ENCODE measurements at regions not wholly inside any gene's neighbourhood (a gene's known extent, or its start where the extent isn't known, plus 50 kb on each side); places are given as distances from the start of the nearest gene placed in this dataset.

DNA sequence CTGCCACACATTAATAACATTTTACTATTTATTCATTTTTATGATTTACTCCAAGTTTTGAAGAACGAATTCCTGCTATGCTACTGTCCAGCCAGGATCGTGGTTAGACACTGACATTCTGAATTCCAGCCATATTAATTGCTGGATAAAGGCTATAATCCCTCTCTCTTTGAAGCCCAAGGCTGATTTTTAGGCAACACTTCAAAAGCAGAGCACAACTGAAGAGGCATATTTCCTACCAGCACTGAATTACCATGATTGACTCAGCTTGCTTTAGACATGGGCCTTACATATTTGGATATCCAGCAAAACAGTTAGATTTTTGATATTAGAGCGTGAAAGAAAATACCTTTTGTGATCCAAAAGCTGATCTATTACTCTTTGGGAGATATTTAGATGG is 205.0 kb downstream of the ZIC1 start:
- H3K27me3 Mint-ChIP-seq (ENCODE audit: low read depth): no peaks in the 10 kb centered on the region
- H3K9me3 Mint-ChIP-seq: no peaks in the 10 kb centered on the region

DNA sequence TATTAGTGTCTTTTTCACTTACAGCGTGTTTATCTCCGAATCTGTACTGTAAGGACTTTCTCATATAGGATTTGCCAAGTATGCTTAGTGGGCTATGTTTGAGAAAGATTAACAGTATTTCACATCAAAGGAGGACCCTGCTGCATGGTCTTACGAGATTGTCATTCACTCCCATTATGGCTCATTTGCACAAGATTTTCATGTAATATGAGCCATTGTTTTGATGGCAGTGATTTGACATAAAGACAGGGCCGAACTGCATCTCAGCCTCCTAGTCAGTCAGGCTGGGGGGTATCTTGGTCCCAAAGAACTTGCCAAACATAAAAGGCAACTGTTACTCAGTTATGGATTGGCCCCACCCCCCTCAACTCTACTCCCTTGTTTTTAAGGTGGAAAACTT is 205.9 kb downstream of the ZIC1 start:
- H3K9me3 Mint-ChIP-seq: no peaks in the 10 kb centered on the region
- intact Hi-C loops (cut with micrococcal nuclease): no loop called here
- H3K4me1 Mint-ChIP-seq (ENCODE audit: low read depth): no peaks in the 10 kb centered on the region
- no peak for DNase-seq (ENCODE audit: low spot score)
- H3K4me3 Mint-ChIP-seq (ENCODE audit: low read depth): no peak overlapping the region
- no peak overlapping the region for H3K27ac Mint-ChIP-seq
- no peaks in the 10 kb centered on the region for H3K27me3 Mint-ChIP-seq (ENCODE audit: low read depth)
- no peaks in the 10 kb centered on the region for H3K36me3 Mint-ChIP-seq (ENCODE audit: low read depth)

More for the DNA sequence above, 205.0 kb downstream of the ZIC1 start:
- no peak overlapping the region for H3K4me3 Mint-ChIP-seq (ENCODE audit: low read depth)
- no peaks in the 10 kb centered on the region for H3K4me1 Mint-ChIP-seq (ENCODE audit: low read depth)
- H3K36me3 Mint-ChIP-seq (ENCODE audit: low read depth): no peaks in the 10 kb centered on the region
- intact Hi-C loops (cut with micrococcal nuclease): no loop called here
- H3K27ac Mint-ChIP-seq: no peak overlapping the region
- DNase-seq (ENCODE audit: low spot score): no peak

DNA sequence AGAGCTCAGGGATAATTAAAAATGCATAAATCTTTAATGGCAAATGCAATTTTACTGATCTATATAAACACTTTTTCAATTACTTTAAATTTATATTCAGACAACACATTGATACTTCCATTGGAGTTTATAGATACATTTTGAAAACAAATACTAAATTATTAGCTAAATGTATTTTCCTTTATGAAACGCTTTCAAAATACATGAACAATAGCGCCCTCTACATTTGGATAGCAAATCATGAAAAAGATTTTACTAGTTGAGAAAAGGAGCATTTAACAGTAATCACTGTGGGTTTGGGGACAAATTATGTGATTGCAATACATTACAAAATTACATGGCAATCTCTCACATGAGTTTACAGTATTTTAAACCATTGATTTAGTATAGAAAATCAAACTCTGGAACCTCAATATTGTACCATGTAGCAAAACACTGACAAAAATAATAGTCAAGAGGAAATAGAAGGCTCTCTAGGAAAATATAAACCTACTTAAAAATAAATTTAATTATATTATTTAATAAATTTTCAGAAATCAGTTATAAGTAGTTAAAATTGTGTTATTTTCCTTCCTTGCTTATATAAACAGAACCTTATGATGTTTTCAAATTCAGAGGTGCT is 207.9 kb downstream of the ZIC1 start:
- Mint-ChIP-seq H3K4me1 (ENCODE audit: low read depth) (no peaks in the 10 kb centered on the region), H3K9me3 (no peaks in the 10 kb centered on the region), H3K27me3 (ENCODE audit: low read depth) (no peaks in the 10 kb centered on the region), H3K4me3 (ENCODE audit: low read depth) (no peak overlapping the region), H3K36me3 (ENCODE audit: low read depth) (no peaks in the 10 kb centered on the region), H3K27ac (no peak overlapping the region)
- no peak for DNase-seq (ENCODE audit: low spot score)
- intact Hi-C loops (cut with micrococcal nuclease): no loop called here

DNA sequence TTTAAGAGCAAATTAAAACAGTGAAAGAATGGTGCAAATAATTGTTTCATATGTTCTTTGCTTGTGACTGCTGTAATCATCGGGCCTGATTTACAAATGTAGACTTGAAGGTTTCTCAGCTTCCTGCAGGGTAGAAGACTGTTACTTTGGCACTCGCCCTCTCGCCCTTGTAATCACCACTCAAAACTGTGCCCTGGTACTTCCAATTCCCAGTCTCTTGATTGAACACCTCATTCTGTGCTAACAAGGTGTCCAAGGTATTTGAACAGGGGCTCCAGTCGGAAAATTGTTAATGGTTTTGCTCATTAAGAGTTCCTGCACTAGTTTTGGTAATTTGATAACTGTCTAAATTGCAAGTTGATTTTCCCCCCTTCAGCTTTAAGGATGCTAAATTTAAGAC is 209.5 kb downstream of the ZIC1 start:
- intact Hi-C loops (cut with micrococcal nuclease): no loop called here
- no peaks in the 10 kb centered on the region for H3K36me3 Mint-ChIP-seq (ENCODE audit: low read depth)
- no peak overlapping the region for H3K27ac Mint-ChIP-seq
- H3K9me3 Mint-ChIP-seq: no peaks in the 10 kb centered on the region
- H3K4me3 Mint-ChIP-seq (ENCODE audit: low read depth): no peak overlapping the region
- DNase-seq (ENCODE audit: low spot score): no peak
- H3K27me3 Mint-ChIP-seq (ENCODE audit: low read depth): no peaks in the 10 kb centered on the region
- no peaks in the 10 kb centered on the region for H3K4me1 Mint-ChIP-seq (ENCODE audit: low read depth)

DNA sequence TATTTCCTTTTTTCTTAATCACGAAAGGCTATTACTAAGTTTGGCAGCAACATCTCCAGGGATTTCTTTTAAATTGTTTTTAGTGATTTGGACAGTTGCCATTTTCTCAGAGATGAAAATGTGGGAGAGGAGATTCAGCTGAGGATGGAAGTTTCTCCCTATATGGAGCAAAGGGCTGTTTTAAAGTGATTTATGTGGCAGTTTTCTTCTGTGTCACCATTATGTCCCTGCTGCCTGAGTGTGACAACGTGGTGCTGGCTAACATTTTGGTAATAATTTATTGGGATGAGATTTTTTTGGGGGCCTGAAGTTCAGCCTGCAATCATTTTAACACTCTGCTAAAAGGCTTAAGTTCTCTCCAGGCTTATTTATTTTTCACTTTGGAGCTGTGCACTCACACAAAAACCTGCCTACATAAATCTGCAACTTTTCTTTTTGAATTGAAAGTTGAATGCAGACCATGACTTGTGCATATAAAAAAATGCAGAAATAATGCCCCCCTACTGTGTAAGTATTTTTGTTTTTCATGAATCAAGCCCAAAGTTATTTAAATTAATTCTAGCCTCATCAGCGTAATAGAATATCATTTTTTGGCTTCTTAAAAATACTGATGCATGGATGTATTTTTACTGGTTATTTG is 210.9 kb downstream of the ZIC1 start:
- Mint-ChIP-seq H3K4me3 (ENCODE audit: low read depth) (no peak overlapping the region), H3K27ac (no peak overlapping the region), H3K4me1 (ENCODE audit: low read depth) (no peaks in the 10 kb centered on the region), H3K27me3 (ENCODE audit: low read depth) (no peaks in the 10 kb centered on the region), H3K9me3 (no peaks in the 10 kb centered on the region), H3K36me3 (ENCODE audit: low read depth) (no peaks in the 10 kb centered on the region)
- intact Hi-C loops (cut with micrococcal nuclease): no loop called here
- no peak for DNase-seq (ENCODE audit: low spot score)

DNA sequence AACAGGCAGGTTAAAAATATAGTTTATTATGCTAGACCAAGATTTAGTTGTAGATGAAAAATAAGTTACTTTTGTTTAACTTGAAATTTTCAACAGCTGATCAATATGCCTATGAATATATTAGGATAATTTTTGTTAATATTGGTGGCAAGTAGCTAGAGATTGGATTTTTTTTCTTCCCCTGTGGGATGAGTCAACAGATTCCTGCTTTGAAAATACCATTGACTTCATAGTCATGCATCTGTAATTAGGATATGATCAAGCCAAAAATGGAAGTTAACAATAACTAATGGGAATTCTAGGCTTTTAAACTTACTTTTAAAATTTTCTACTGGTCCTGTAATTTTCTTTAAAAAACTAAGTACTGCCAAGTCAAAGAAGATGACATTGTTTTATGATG is 211.7 kb downstream of the ZIC1 start:
- no peaks in the 10 kb centered on the region for H3K36me3 Mint-ChIP-seq (ENCODE audit: low read depth)
- no peak overlapping the region for H3K27ac Mint-ChIP-seq
- no peak overlapping the region for H3K4me3 Mint-ChIP-seq (ENCODE audit: low read depth)
- H3K27me3 Mint-ChIP-seq (ENCODE audit: low read depth): no peaks in the 10 kb centered on the region
- no peaks in the 10 kb centered on the region for H3K9me3 Mint-ChIP-seq
- intact Hi-C loops (cut with micrococcal nuclease): no loop called here
- no peak for DNase-seq (ENCODE audit: low spot score)
- H3K4me1 Mint-ChIP-seq (ENCODE audit: low read depth): no peaks in the 10 kb centered on the region

DNA sequence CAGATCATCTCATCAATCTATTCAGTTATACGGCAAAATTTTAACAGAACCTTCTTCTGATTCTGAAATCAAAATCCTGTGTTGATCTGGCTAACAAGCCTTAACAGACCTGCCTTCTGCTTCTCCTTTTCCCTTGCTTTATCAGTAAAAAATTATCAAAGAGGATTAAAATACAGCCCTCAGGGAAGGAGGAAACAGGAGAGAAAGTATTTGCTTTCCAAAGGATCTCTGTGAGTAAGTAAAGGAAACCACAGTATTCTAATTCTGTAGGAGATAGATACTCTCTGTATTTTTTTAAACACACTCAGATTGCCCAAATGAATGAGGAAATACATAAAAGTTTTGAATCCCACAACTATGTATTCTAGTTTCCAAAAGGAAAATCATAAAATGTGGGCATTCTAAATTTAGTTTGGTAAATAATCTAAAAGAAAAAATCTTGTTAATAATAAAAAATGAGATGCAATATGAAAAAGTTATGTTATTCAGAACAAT is 221.8 kb downstream of the ZIC1 start:
- Mint-ChIP-seq H3K4me1 (ENCODE audit: low read depth) (no peaks in the 10 kb centered on the region), H3K36me3 (ENCODE audit: low read depth) (no peaks in the 10 kb centered on the region)
- intact Hi-C loops (cut with micrococcal nuclease): no loop called here

DNA sequence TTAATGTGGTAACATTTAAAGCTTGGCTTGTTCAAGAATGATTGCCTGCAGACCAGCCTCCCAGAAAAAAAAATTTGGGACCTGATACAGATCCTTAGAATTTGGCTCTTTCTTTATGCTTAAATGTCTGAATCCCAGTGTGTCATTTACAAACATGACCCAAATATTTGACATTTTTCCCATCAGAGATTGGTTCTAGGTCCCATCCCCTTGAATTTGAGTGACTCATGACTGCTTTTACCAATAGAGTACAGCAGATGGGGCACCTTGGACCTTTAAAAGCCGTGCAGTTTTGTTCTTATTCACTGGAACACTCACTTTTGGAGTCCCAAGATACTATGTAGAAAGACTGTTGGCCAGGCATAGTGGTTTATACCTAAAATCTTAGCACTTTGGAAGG is 231.6 kb downstream of the ZIC1 start:
- Mint-ChIP-seq H3K4me1 (ENCODE audit: low read depth) (no peaks in the 10 kb centered on the region), H3K4me3 (ENCODE audit: low read depth) (no peak overlapping the region)

More for the DNA sequence above, 221.8 kb downstream of the ZIC1 start:
- Mint-ChIP-seq H3K4me3 (ENCODE audit: low read depth) (no peak overlapping the region), H3K9me3 (peaks cover 11% of the 10 kb centered on the region), H3K27ac (no peak overlapping the region), H3K27me3 (ENCODE audit: low read depth) (no peaks in the 10 kb centered on the region)
- no peak for DNase-seq (ENCODE audit: low spot score)

DNA sequence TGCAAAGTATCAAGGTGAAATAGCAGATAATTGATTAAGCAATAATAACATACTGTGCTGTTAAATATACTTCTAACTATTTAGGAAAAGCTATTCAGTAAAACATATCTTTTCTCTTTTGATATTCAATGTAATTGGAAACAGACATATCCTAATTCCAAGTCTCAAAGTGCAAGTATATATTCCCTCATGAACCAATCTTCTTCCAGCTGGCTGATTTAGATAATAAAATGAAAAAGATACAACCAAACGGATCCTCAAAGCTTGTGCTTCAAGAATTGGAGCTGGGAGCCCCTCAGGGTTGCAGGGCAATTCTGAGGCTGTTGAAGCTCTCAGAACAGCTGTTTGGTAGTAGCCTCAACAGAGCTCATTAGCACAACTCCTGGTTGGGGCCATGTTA is 236.6 kb downstream of the ZIC1 start:
- H3K9me3 Mint-ChIP-seq: peaks cover 3% of the 10 kb centered on the region
- no peaks in the 10 kb centered on the region for H3K4me1 Mint-ChIP-seq (ENCODE audit: low read depth)
- H3K27me3 Mint-ChIP-seq (ENCODE audit: low read depth): no peaks in the 10 kb centered on the region
- H3K4me3 Mint-ChIP-seq (ENCODE audit: low read depth): no peak overlapping the region
- intact Hi-C loops (cut with micrococcal nuclease): no loop called here
- no peak overlapping the region for H3K27ac Mint-ChIP-seq
- DNase-seq (ENCODE audit: low spot score): no peak
- no peaks in the 10 kb centered on the region for H3K36me3 Mint-ChIP-seq (ENCODE audit: low read depth)

More for the DNA sequence above, 231.6 kb downstream of the ZIC1 start:
- intact Hi-C loops (cut with micrococcal nuclease): no loop called here
- peaks cover 14% of the 10 kb centered on the region for H3K9me3 Mint-ChIP-seq
- no peaks in the 10 kb centered on the region for H3K36me3 Mint-ChIP-seq (ENCODE audit: low read depth)
- H3K27me3 Mint-ChIP-seq (ENCODE audit: low read depth): no peaks in the 10 kb centered on the region
- no peak overlapping the region for H3K27ac Mint-ChIP-seq
- no peak for DNase-seq (ENCODE audit: low spot score)

DNA sequence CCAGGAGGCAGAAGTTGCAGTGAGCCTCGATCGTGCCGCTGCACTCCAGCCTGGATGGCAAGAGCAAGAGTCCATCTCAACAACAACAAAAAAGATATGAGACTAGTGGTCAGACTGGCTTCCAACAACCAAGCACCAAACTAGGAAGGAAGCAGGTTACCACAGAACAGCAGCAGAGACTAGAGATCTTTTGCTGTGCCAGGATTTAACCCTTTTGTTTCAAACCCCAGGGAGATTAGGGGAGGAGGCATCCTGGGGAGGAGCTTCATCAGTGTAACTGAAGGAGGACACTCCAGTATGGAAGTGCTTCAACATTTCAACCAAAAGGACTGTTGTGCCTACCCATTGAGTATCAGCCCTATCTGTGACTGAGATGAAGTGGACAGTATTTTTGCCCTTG is 240.3 kb downstream of the ZIC1 start:
- no peaks in the 10 kb centered on the region for H3K27me3 Mint-ChIP-seq (ENCODE audit: low read depth)
- no peaks in the 10 kb centered on the region for H3K9me3 Mint-ChIP-seq
- H3K4me3 Mint-ChIP-seq (ENCODE audit: low read depth): no peak overlapping the region
- H3K36me3 Mint-ChIP-seq (ENCODE audit: low read depth): no peaks in the 10 kb centered on the region
- intact Hi-C loops (cut with micrococcal nuclease): no loop called here
- no peak for DNase-seq (ENCODE audit: low spot score)
- H3K4me1 Mint-ChIP-seq (ENCODE audit: low read depth): no peaks in the 10 kb centered on the region
- no peak overlapping the region for H3K27ac Mint-ChIP-seq

DNA sequence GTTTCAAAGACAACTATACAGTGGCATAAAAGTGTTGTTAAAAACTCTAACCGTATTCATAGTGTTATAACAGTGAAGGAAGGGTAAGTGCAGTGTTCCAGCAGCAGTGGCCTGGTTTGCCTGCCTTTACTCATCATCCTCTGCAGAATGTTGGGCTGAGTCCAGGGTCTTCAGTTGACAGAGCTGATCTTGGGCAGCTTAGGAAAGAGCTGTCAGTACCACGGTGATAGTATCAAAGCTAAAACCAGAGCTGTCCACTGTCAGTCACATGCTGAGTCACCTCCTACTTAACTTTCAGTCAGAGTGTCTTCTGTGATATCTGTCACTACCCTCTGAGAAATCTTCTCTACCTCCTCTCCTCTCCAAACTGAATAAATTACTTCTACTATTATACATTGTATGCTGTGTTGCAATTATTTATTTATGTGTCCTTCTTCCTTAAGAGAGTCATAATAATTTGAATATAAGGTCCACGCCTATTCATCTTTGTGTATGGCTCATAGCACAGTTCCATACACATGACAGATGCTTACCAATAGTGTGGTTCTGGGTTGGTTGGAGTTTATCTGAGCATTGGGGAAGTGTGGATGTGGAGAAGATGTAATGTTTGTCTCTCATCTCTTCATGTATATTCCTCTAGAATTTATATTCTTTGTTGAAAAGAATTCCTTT is 242.1 kb downstream of the ZIC1 start:
- Mint-ChIP-seq H3K27me3 (ENCODE audit: low read depth) (no peaks in the 10 kb centered on the region), H3K27ac (no peak overlapping the region), H3K36me3 (ENCODE audit: low read depth) (no peaks in the 10 kb centered on the region), H3K4me1 (ENCODE audit: low read depth) (no peaks in the 10 kb centered on the region), H3K9me3 (no peaks in the 10 kb centered on the region), H3K4me3 (ENCODE audit: low read depth) (no peak overlapping the region)
- intact Hi-C loops (cut with micrococcal nuclease): no loop called here
- no peak for DNase-seq (ENCODE audit: low spot score)

DNA sequence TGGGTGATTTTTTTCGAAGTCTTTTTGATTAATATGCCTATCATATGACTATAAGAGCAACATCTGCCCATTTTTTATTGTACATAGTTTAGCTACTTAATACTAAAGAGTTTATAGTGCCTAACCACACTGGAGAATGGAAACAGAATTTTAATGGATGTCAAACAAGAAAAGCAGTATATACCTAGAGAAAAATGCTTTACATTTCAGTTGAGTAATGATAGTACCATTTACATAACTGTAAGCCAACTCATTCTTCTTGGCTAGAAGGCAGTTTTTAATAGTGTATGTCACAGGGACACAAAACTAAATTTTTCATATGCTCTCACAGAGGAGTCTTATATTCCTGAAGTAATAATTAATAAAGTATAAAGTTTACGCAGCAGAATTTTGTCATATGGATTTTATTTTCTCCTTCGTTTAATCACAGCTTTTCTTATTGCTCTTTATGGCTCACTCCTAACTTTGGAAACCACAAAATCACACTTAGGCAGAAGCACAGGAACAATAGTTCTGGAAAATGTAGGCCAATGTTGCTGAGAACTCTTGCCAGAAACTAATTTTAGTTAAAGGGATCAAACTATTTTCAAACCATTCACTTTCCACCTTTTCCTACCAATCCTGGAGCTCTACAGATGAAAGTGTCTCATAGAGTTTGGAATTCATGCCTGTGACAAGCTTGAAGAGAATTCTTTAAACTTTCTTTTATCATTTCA is 243.6 kb downstream of the ZIC1 start:
- DNase-seq (ENCODE audit: low spot score): no peak
- Mint-ChIP-seq H3K9me3 (no peaks in the 10 kb centered on the region), H3K27ac (no peak overlapping the region), H3K27me3 (ENCODE audit: low read depth) (no peaks in the 10 kb centered on the region), H3K4me1 (ENCODE audit: low read depth) (no peaks in the 10 kb centered on the region), H3K4me3 (ENCODE audit: low read depth) (no peak overlapping the region), H3K36me3 (ENCODE audit: low read depth) (no peaks in the 10 kb centered on the region)
- intact Hi-C loops (cut with micrococcal nuclease): no loop called here

All from activated T-helper 2 cell treated with anti-CD3 and anti-CD28 coated beads, Interferon-gamma antibody, Interleukin-2, Interleukin-4, amounts not matched to agents 10 μg/mL and 5 μg/mL and 100 μg/mL, durations not matched to agents 14 hours and 24 hours and 36 hours (primary cell).